ENCODE measurements at regions not wholly inside any gene's neighbourhood (a gene's known extent, or its start where the extent isn't known, plus 50 kb on each side); places are given as distances from the start of the nearest gene placed in this dataset.

GRCh38 chr11:11025087-11025486 is 167.2 kb upstream of the ZBED5 start:
- no peak for DNase-seq
- Mint-ChIP-seq H3K36me3 (ENCODE audit: low read depth) (no peaks in the 10 kb centered on the region), H3K9me3 (ENCODE audit: low read depth) (no peaks in the 10 kb centered on the region), H3K27me3 (no peaks in the 10 kb centered on the region), H3K4me3 (no peak overlapping the region), H3K4me1 (no peaks in the 10 kb centered on the region), H3K27ac (no peak overlapping the region)
- intact Hi-C loops (cut with DNase I, micrococcal nuclease) = no loop called here
- ChIA-PET POLR2A (no interaction called here), CTCF (interaction anchor here (0.7 to 3.1 kb wide), 7 partner anchors 8 to 718 kb away, joined by 3 to 26 read pairs (median 4); no protein-coding TSS in a partner anchor)
- ATAC-seq = no peak

GRCh38 chr11:11022125-11022730 is 164.4 kb upstream of the ZBED5 start:
- ATAC-seq (no peak), DNase-seq (peak; percentile 27)
- CTCF ChIA-PET = interaction anchor here (0.7 to 3.1 kb wide), 12 partner anchors 11 to 241 kb away, joined by 3 to 31 read pairs (median 4); no protein-coding TSS in a partner anchor
- Mint-ChIP-seq H3K9me3 (ENCODE audit: low read depth) (no peaks in the 10 kb centered on the region), H3K36me3 (ENCODE audit: low read depth) (no peaks in the 10 kb centered on the region), H3K4me3 (no peak overlapping the region), H3K4me1 (no peaks in the 10 kb centered on the region), H3K27me3 (no peaks in the 10 kb centered on the region), H3K27ac (no peak overlapping the region)
- POLR2A ChIA-PET = no interaction called here
- intact Hi-C loops (cut with DNase I, micrococcal nuclease) = loop anchor here (1.0 to 5.0 kb wide), 3 partner anchors 89 to 250 kb away; no protein-coding TSS in a partner anchor

GRCh38 chr11:11021563-11021962 is 163.7 kb upstream of the ZBED5 start:
- POLR2A ChIA-PET = interaction anchor here (0.7 kb wide), 1 partner anchor 226 kb away, joined by 3 read pairs; no protein-coding TSS in a partner anchor
- no peak for ATAC-seq

GRCh38 chr11:11020747-11021149 is 162.9 kb upstream of the ZBED5 start:
- ATAC-seq (no peak), DNase-seq (no peak)
- CTCF ChIA-PET = interaction anchor here (0.6 to 2.3 kb wide), 16 partner anchors 12 to 463 kb away, joined by 3 to 31 read pairs (median 4); no protein-coding TSS in a partner anchor
- POLR2A ChIA-PET = no interaction called here
- no peak overlapping the region for H3K27ac Mint-ChIP-seq
- H3K36me3 Mint-ChIP-seq (ENCODE audit: low read depth) = no peaks in the 10 kb centered on the region
- no peaks in the 10 kb centered on the region for H3K4me1 Mint-ChIP-seq
- intact Hi-C loops (cut with DNase I, micrococcal nuclease) = loop anchor here in 1 of 2 experiments (5.0 kb wide), 1 partner anchor 248 kb away; no protein-coding TSS in a partner anchor
- H3K4me3 Mint-ChIP-seq = no peak overlapping the region
- H3K27me3 Mint-ChIP-seq = no peaks in the 10 kb centered on the region
- H3K9me3 Mint-ChIP-seq (ENCODE audit: low read depth) = no peaks in the 10 kb centered on the region

More at GRCh38 chr11:11021563-11021962, 163.7 kb upstream of the ZBED5 start:
- H3K27ac Mint-ChIP-seq = no peak overlapping the region
- no peak overlapping the region for H3K4me3 Mint-ChIP-seq
- no peak for DNase-seq
- no peaks in the 10 kb centered on the region for H3K27me3 Mint-ChIP-seq
- intact Hi-C loops (cut with DNase I, micrococcal nuclease) = loop anchor here in 1 of 2 experiments (5.0 kb wide), 1 partner anchor 249 kb away; no protein-coding TSS in a partner anchor
- H3K9me3 Mint-ChIP-seq (ENCODE audit: low read depth) = no peaks in the 10 kb centered on the region
- H3K4me1 Mint-ChIP-seq = no peaks in the 10 kb centered on the region
- no peaks in the 10 kb centered on the region for H3K36me3 Mint-ChIP-seq (ENCODE audit: low read depth)
- CTCF ChIA-PET = interaction anchor here (0.6 to 2.3 kb wide), 15 partner anchors 13 to 1344 kb away, joined by 3 to 31 read pairs (median 3); no protein-coding TSS in a partner anchor

GRCh38 chr11:11020219-11020726 is 162.4 kb upstream of the ZBED5 start:
- intact Hi-C loops (cut with DNase I, micrococcal nuclease) = loop anchor here in 1 of 2 experiments (5.0 kb wide), 1 partner anchor 248 kb away; no protein-coding TSS in a partner anchor

GRCh38 chr11:11016943-11017342 is 159.1 kb upstream of the ZBED5 start:
- H3K27me3 Mint-ChIP-seq = peaks cover 2% of the 10 kb centered on the region
- no peaks in the 10 kb centered on the region for H3K4me1 Mint-ChIP-seq
- no peaks in the 10 kb centered on the region for H3K9me3 Mint-ChIP-seq (ENCODE audit: low read depth)
- CTCF ChIA-PET = interaction anchor here (1.2 to 2.6 kb wide), 3 partner anchors 8 to 224 kb away, joined by 3 to 14 read pairs (median 12); no protein-coding TSS in a partner anchor
- POLR2A ChIA-PET = no interaction called here
- H3K36me3 Mint-ChIP-seq (ENCODE audit: low read depth) = no peaks in the 10 kb centered on the region
- DNase-seq = no peak
- no peak for ATAC-seq
- intact Hi-C loops (cut with DNase I, micrococcal nuclease) = no loop called here
- no peak overlapping the region for H3K27ac Mint-ChIP-seq
- no peak overlapping the region for H3K4me3 Mint-ChIP-seq

More at GRCh38 chr11:11020219-11020726, 162.4 kb upstream of the ZBED5 start:
- Mint-ChIP-seq H3K9me3 (ENCODE audit: low read depth) (no peaks in the 10 kb centered on the region), H3K36me3 (ENCODE audit: low read depth) (no peaks in the 10 kb centered on the region), H3K4me1 (no peaks in the 10 kb centered on the region), H3K27me3 (no peaks in the 10 kb centered on the region), H3K27ac (no peak overlapping the region), H3K4me3 (no peak overlapping the region)
- POLR2A ChIA-PET = no interaction called here
- CTCF ChIA-PET = interaction anchor here (0.7 to 2.3 kb wide), 10 partner anchors 11 to 228 kb away, joined by 3 to 31 read pairs (median 6); no protein-coding TSS in a partner anchor
- no peak for DNase-seq
- no peak for ATAC-seq

GRCh38 chr11:11016068-11016467 is 158.2 kb upstream of the ZBED5 start:
- no peaks in the 10 kb centered on the region for H3K9me3 Mint-ChIP-seq (ENCODE audit: low read depth)
- H3K36me3 Mint-ChIP-seq (ENCODE audit: low read depth) = no peaks in the 10 kb centered on the region
- no peak for DNase-seq
- H3K4me3 Mint-ChIP-seq = no peak overlapping the region
- ATAC-seq = peak; percentile 23
- H3K4me1 Mint-ChIP-seq = no peaks in the 10 kb centered on the region
- ChIA-PET CTCF (interaction anchor here (0.5 to 1.8 kb wide), 8 partner anchors 8 to 989 kb away, joined by 3 to 14 read pairs (median 4); no protein-coding TSS in a partner anchor), POLR2A (no interaction called here)
- peaks cover 4% of the 10 kb centered on the region for H3K27me3 Mint-ChIP-seq
- intact Hi-C loops (cut with DNase I, micrococcal nuclease) = no loop called here
- no peak overlapping the region for H3K27ac Mint-ChIP-seq

GRCh38 chr11:11011617-11012016 is 153.8 kb upstream of the ZBED5 start:
- ATAC-seq (no peak), DNase-seq (no peak)
- Mint-ChIP-seq H3K4me1 (no peaks in the 10 kb centered on the region), H3K36me3 (ENCODE audit: low read depth) (no peaks in the 10 kb centered on the region), H3K9me3 (ENCODE audit: low read depth) (no peaks in the 10 kb centered on the region), H3K27me3 (peaks cover 23% of the 10 kb centered on the region), H3K27ac (no peak overlapping the region), H3K4me3 (no peak overlapping the region)
- POLR2A ChIA-PET = no interaction called here
- CTCF ChIA-PET = interaction anchor here (0.8 to 2.3 kb wide), 4 partner anchors 16 to 220 kb away, joined by 3 to 8 read pairs (median 3); no protein-coding TSS in a partner anchor
- intact Hi-C loops (cut with DNase I, micrococcal nuclease) = no loop called here

GRCh38 chr11:11010624-11011127 is 152.8 kb upstream of the ZBED5 start:
- POLR2A ChIA-PET = no interaction called here
- CTCF ChIA-PET = interaction anchor here (0.7 to 1.8 kb wide), 4 partner anchors 17 to 245 kb away, joined by 3 to 9 read pairs (median 3); no protein-coding TSS in a partner anchor
- H3K4me1 Mint-ChIP-seq = no peaks in the 10 kb centered on the region
- no peak overlapping the region for H3K27ac Mint-ChIP-seq
- peaks cover 23% of the 10 kb centered on the region for H3K27me3 Mint-ChIP-seq
- H3K9me3 Mint-ChIP-seq (ENCODE audit: low read depth) = no peaks in the 10 kb centered on the region
- ATAC-seq (no peak), DNase-seq (no peak)
- H3K36me3 Mint-ChIP-seq (ENCODE audit: low read depth) = no peaks in the 10 kb centered on the region
- intact Hi-C loops (cut with DNase I, micrococcal nuclease) = no loop called here
- H3K4me3 Mint-ChIP-seq = no peak overlapping the region

GRCh38 chr11:11009179-11009578 is 151.3 kb upstream of the ZBED5 start:
- DNase-seq (no peak), ATAC-seq (no peak)
- Mint-ChIP-seq H3K27ac (no peak overlapping the region), H3K4me1 (no peaks in the 10 kb centered on the region), H3K4me3 (no peak overlapping the region), H3K36me3 (ENCODE audit: low read depth) (no peaks in the 10 kb centered on the region), H3K9me3 (ENCODE audit: low read depth) (peaks cover 2% of the 10 kb centered on the region), H3K27me3 (peaks cover 27% of the 10 kb centered on the region)
- CTCF ChIA-PET = interaction anchor here (0.6 to 2.4 kb wide), 5 partner anchors 8 to 1097 kb away, joined by 3 to 9 read pairs (median 7); no protein-coding TSS in a partner anchor
- POLR2A ChIA-PET = no interaction called here
- intact Hi-C loops (cut with DNase I, micrococcal nuclease) = no loop called here

GRCh38 chr11:11004069-11004468 is 146.2 kb upstream of the ZBED5 start:
- ChIA-PET POLR2A (no interaction called here), CTCF (interaction anchor here (1.0 to 2.4 kb wide), 3 partner anchors 17 to 70 kb away, joined by 3 to 5 read pairs (median 4); no protein-coding TSS in a partner anchor)
- peaks cover 30% of the 10 kb centered on the region for H3K27me3 Mint-ChIP-seq

More at GRCh38 chr11:11004069-11004468, 146.2 kb upstream of the ZBED5 start:
- no peaks in the 10 kb centered on the region for H3K36me3 Mint-ChIP-seq (ENCODE audit: low read depth)
- no peak overlapping the region for H3K4me3 Mint-ChIP-seq
- intact Hi-C loops (cut with DNase I, micrococcal nuclease) = no loop called here
- H3K4me1 Mint-ChIP-seq = no peaks in the 10 kb centered on the region
- peaks cover 2% of the 10 kb centered on the region for H3K9me3 Mint-ChIP-seq (ENCODE audit: low read depth)
- ATAC-seq (no peak), DNase-seq (no peak)
- H3K27ac Mint-ChIP-seq = no peak overlapping the region
